Effector CD8-positive, alpha-beta T cell (primary cell): ENCODE measurements at regions not wholly inside any gene's neighbourhood (a gene's known extent, or its start where the extent isn't known, plus 50 kb on each side); places are given as distances from the start of the nearest gene placed in this dataset.
"Not testable (repeated sequence)": the region's sequence is repeated elsewhere in the genome, so short reads cannot be mapped to it uniquely, and the experiment has no call there.

Experiments
- DNase-seq: peaks from one replicate; lab custom pipeline; 2025; lab: John Stamatoyannopoulos, UW

- not testable (repeated sequence) for DNase-seq
Observed at GRCh38 chr12:14032191-14032590, 50.8 kb upstream of the GRIN2B start.

GRCh38 chr12:14043776-14044175 lies 62.4 kb upstream of the GRIN2B start:
- no peak for DNase-seq

GRCh38 chr12:14048941-14049545 lies 67.6 kb upstream of the GRIN2B start:
- DNase-seq = no peak

GRCh38 chr12:14057895-14058294 lies 76.5 kb upstream of the GRIN2B start:
- DNase-seq = no peak

GRCh38 chr12:14058717-14059116 lies 77.3 kb upstream of the GRIN2B start:
- no peak for DNase-seq

- no peak for DNase-seq
Observed at GRCh38 chr12:14059548-14059947, 78.1 kb upstream of the GRIN2B start.

GRCh38 chr12:14065616-14066015 lies 84.2 kb upstream of the GRIN2B start:
- no peak for DNase-seq

GRCh38 chr12:14066021-14066420 lies 84.6 kb upstream of the GRIN2B start:
- DNase-seq = no peak

GRCh38 chr12:14068961-14069360 lies 87.6 kb upstream of the GRIN2B start:
- no peak for DNase-seq

GRCh38 chr12:14071833-14072232 lies 90.4 kb upstream of the GRIN2B start:
- no peak for DNase-seq

GRCh38 chr12:14072987-14073386 lies 91.6 kb upstream of the GRIN2B start:
- DNase-seq = no peak

- no peak for DNase-seq
Observed at GRCh38 chr12:14075797-14076393, 94.5 kb upstream of the GRIN2B start.

- no peak for DNase-seq
Observed at GRCh38 chr12:14076538-14076937, 95.1 kb upstream of the GRIN2B start.

- no peak for DNase-seq
Observed at GRCh38 chr12:14086838-14087237, 105.4 kb upstream of the GRIN2B start.

GRCh38 chr12:14099994-14100393 lies 118.6 kb upstream of the GRIN2B start:
- no peak for DNase-seq

- DNase-seq = not testable (repeated sequence)
Observed at GRCh38 chr12:14101556-14101955, 120.2 kb upstream of the GRIN2B start.

GRCh38 chr12:14111230-14111865 lies 129.9 kb upstream of the GRIN2B start:
- no peak for DNase-seq

GRCh38 chr12:14113031-14113430 lies 131.6 kb upstream of the GRIN2B start:
- no peak for DNase-seq

- no peak for DNase-seq
Observed at GRCh38 chr12:14126692-14127091, 145.3 kb upstream of the GRIN2B start.

- no peak for DNase-seq
Observed at GRCh38 chr12:14129611-14130195, 148.3 kb upstream of the GRIN2B start.

GRCh38 chr12:14135996-14136395 lies 154.6 kb upstream of the GRIN2B start:
- DNase-seq = no peak

GRCh38 chr12:14138495-14138894 lies 157.1 kb upstream of the GRIN2B start:
- DNase-seq = no peak
